ENCODE measurements at regions not wholly inside any gene's neighbourhood (a gene's known extent, or its start where the extent isn't known, plus 50 kb on each side); places are given as distances from the start of the nearest gene placed in this dataset.

DNA sequence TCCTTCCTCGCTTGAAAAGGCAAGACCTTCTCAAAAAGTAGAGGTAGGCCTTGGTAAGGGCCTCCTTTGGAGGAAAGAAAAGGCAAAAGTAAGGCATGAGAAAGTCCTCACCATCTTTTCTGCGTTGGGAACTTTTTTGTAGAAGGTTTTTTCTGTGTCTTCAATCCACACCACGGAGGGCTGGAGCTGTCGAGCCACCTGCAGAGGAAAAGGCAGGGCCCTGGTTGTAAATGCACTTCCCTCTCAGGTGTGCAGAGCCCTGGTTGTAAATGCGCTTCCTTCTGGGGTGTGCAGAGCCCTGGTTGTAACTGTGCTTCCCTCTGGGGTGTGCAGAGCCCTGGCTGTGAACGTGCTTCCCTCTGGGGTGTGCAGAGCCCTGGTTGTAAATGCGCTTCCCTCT, 80.2 kb upstream of the ASB18 start:
- no peaks in the 10 kb centered on the region for H3K36me3 Mint-ChIP-seq (ENCODE audit: insufficient read depth, unreplicated experiment)
- no peaks in the 10 kb centered on the region for H3K9me3 Mint-ChIP-seq (ENCODE audit: low read depth, unreplicated experiment)
- CTCF ChIA-PET = no interaction called here
- H3K27ac Mint-ChIP-seq (ENCODE audit: unreplicated experiment) = no peak overlapping the region
- intact Hi-C loops (cut with micrococcal nuclease; ENCODE audit: unreplicated experiment) = no loop called here
- H3K4me1 Mint-ChIP-seq (ENCODE audit: low read depth, unreplicated experiment) = no peaks in the 10 kb centered on the region
- H3K27me3 Mint-ChIP-seq (ENCODE audit: unreplicated experiment) = peaks cover 34% of the 10 kb centered on the region
- no TSS peak for BruUV-seq (replicated peaks)
- no peak for TF ChIP-seq CTCF (IDR thresholded peaks at IDR 0.05; ENCODE audit: unreplicated experiment)
- no peak overlapping the region for H3K4me3 Mint-ChIP-seq (ENCODE audit: low read depth, unreplicated experiment)
- DNase-seq = no peak

DNA sequence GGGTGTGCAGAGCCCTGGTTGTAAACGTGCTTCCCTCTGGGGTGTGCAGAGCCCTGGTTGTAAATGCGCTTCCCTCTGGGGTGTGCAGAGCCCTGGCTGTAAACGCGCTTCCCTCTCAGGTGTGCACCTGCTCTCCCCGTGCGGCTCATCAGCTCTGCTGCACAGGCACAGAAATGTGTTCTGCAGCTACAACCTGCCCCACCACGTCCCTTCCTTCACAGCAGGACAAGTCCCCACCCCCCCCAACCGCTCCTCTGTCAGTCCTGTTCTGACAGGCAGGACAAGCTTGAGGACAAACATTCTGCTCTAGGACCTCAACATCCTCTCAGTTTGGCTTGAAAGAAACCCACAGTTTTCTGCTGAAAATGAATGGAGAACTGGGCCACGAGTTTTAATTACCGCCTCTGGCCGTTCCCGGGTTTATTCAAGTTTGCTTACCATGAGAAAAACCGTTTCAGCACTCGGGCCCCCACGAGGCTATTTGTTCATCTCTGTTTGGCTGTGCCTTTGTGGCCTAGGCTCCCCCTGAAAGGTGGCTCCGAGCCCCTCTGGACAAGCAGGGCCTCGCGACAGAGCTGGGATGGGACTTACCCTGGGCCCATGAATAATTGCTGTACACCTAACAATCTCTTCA, 81.0 kb upstream of the ASB18 start:
- BruUV-seq (replicated peaks) = no TSS peak
- Mint-ChIP-seq H3K4me1 (ENCODE audit: low read depth, unreplicated experiment) (no peaks in the 10 kb centered on the region), H3K36me3 (ENCODE audit: insufficient read depth, unreplicated experiment) (no peaks in the 10 kb centered on the region), H3K9me3 (ENCODE audit: low read depth, unreplicated experiment) (no peaks in the 10 kb centered on the region), H3K4me3 (ENCODE audit: low read depth, unreplicated experiment) (no peak overlapping the region), H3K27ac (ENCODE audit: unreplicated experiment) (no peak overlapping the region), H3K27me3 (ENCODE audit: unreplicated experiment) (peaks cover 38% of the 10 kb centered on the region)
- CTCF ChIA-PET = no interaction called here
- intact Hi-C loops (cut with micrococcal nuclease; ENCODE audit: unreplicated experiment) = no loop called here
- no peak for DNase-seq
- TF ChIP-seq CTCF (IDR thresholded peaks at IDR 0.05; ENCODE audit: unreplicated experiment) = no peak

- CTCF ChIA-PET = no interaction called here
- no peak for TF ChIP-seq CTCF (IDR thresholded peaks at IDR 0.05; ENCODE audit: unreplicated experiment)
- Mint-ChIP-seq H3K4me3 (ENCODE audit: low read depth, unreplicated experiment) (no peak overlapping the region), H3K4me1 (ENCODE audit: low read depth, unreplicated experiment) (no peaks in the 10 kb centered on the region), H3K36me3 (ENCODE audit: insufficient read depth, unreplicated experiment) (no peaks in the 10 kb centered on the region), H3K9me3 (ENCODE audit: low read depth, unreplicated experiment) (no peaks in the 10 kb centered on the region), H3K27ac (ENCODE audit: unreplicated experiment) (no peak overlapping the region), H3K27me3 (ENCODE audit: unreplicated experiment) (peaks cover 44% of the 10 kb centered on the region)
- DNase-seq = no peak
- BruUV-seq (replicated peaks) = no TSS peak
- intact Hi-C loops (cut with micrococcal nuclease; ENCODE audit: unreplicated experiment) = no loop called here
Observed at GRCh38 chr2:236346366-236346765, 82.2 kb upstream of the ASB18 start.

DNA sequence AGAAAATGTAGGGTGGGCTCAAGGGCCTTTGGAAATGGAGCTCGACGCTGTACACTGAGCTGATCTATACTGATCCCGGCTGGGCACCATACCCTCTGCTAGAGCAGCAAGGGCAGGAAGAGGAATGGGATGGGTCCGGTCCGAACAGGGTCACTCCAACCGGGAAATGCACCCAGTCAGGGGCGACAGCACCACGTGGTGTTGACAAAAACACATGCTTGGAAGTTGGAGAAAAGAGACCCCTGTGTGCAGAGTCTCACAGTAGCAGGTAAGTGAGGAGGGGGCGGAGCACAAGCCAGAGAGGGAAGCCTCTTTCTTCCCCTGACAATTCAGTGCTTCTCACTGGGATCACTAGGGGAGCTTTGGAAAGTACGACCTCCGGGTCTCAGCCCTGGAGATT, 84.1 kb upstream of the ASB18 start:
- Mint-ChIP-seq H3K27me3 (ENCODE audit: unreplicated experiment) (peaks cover 55% of the 10 kb centered on the region), H3K4me3 (ENCODE audit: low read depth, unreplicated experiment) (no peak overlapping the region), H3K36me3 (ENCODE audit: insufficient read depth, unreplicated experiment) (no peaks in the 10 kb centered on the region), H3K9me3 (ENCODE audit: low read depth, unreplicated experiment) (no peaks in the 10 kb centered on the region), H3K27ac (ENCODE audit: unreplicated experiment) (no peak overlapping the region), H3K4me1 (ENCODE audit: low read depth, unreplicated experiment) (no peaks in the 10 kb centered on the region)
- intact Hi-C loops (cut with micrococcal nuclease; ENCODE audit: unreplicated experiment) = no loop called here
- BruUV-seq (replicated peaks) = no TSS peak
- TF ChIP-seq CTCF (IDR thresholded peaks at IDR 0.05; ENCODE audit: unreplicated experiment) = no peak
- DNase-seq = no peak
- CTCF ChIA-PET = no interaction called here

Measured in Calu3 (cell line).